HG03469 (cell line): ENCODE measurements at regions not wholly inside any gene's neighbourhood (a gene's known extent, or its start where the extent isn't known, plus 50 kb on each side); places are given as distances from the start of the nearest gene placed in this dataset.
"Not testable (repeated sequence)": the region's sequence is repeated elsewhere in the genome, so short reads cannot be mapped to it uniquely, and the experiment has no call there.

Source experiments
- ATAC-seq: cut with Tn5 transposase; IDR thresholded peaks from one replicate; pipeline ENCODE4 v1.9.1; 2021; ENCODE audit warnings: mild to moderate bottlenecking, moderate library complexity, moderate number of reproducible peaks; ENCODE audit not compliant: unreplicated experiment

DNA sequence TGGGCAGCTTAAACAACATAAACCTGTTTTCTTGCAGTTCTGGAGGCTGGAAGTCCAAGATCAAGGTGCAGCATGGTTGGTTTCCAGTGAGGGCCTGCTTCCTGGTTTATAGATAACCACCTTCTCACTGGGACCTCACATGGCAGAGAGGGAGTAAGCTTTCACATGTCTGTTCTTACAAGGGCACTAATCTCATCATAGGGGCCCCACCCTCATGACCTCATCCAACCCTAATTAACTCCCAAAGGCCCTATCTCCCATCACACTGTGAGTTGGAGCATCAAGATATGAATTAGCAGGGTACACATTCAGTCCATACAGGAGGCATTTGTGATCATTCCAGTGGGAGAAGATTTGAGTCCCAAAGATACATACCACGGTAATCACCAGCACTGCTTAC is 50.5 kb upstream of the GRIN2A start:
- ATAC-seq = no peak

- no peak for ATAC-seq
Measured at GRCh38 chr16:10239640-10240039, 57.4 kb upstream of the GRIN2A start.

GRCh38 chr16:10240854-10241613 is 58.8 kb upstream of the GRIN2A start:
- ATAC-seq = no peak

DNA sequence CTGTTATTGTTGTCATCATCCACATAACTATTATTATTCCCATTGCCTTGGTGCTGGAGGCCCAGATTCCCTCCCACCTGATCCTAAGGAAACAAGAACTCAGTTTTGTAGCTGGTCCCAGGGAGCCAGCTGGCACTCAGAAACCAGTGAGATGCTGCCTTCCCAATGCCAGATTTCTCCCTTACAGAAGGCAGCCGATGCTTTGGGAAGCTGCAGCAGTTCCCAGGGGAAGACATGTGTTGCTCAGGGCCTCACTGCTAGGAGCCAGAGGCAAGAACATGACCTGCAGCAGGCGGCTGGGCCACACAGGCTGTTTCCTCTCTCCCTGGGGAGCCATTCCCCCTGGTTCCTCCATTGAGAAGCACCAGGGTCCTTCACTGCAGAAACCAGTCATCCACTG is 59.9 kb upstream of the GRIN2A start:
- no peak for ATAC-seq

DNA sequence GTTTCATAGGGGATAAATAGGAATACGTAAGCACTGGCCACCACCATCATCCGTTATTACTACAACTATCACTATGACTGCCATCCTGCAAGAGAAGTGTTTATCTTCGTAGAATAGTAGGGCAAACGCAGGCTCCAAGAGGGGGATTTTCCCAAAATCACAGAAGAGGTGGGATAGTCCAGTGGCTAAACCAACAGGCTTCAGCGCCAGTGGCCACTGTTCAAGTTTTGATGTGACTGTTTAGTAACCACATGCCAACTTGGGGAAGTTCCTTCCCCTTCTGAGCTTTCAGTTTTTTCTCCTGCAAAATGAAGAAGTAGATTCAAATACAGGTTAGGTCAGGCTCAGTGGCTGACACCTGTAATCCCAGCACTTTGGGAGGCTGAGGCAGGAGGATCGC is 60.7 kb upstream of the GRIN2A start:
- ATAC-seq = no peak

DNA sequence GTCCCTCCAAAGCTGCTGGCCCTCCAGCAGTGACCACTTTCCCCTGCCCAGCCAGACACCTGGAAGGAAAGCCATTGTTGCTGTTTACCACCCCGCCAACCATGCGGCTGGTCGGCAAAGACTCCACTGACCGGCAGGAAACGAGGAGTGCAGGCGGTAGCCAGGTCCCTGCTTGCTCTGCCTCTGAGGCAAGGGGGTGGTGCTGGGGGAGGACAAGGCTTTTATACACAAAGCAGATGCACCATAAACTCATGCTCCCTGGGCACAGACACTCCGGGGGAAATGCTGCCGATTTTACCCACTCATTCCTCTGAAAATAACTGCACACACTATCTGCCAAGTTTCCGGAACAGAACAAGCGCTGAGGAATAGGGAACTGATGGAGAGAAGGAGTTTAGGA is 62.8 kb upstream of the GRIN2A start:
- no peak for ATAC-seq

DNA sequence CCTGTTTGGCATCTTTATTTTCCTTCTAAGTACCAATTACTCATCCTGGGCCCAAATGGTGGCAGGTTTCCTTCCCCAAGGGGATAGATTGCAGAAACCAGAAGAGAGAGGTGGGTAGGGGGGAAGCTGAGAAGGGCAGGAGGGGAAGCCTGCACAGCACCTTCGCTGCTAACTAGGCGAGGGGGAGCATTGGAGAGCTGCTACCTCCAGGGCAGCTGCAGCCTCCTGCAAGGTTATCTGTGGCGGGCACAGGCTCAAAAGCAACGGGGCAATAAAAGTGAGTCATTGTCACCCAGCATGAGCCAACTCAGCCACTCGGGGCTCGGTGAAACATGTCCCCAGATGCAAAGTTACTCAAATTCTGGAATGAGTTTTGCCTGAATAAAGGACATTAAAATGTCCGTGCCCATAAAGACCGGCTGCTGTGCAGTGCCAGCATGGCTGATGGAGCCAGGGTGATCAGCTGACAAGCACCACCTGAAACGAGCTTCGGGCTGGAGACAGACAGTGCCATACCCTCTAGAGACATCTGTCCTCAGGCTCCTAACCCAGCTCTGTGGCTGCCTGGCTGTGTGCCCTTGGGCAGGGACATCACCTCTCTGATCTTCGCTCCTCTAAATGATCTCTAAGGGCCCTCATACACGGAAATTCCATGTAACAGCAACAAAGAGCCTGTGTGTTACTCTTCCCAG is 68.1 kb upstream of the GRIN2A start:
- no peak for ATAC-seq

DNA sequence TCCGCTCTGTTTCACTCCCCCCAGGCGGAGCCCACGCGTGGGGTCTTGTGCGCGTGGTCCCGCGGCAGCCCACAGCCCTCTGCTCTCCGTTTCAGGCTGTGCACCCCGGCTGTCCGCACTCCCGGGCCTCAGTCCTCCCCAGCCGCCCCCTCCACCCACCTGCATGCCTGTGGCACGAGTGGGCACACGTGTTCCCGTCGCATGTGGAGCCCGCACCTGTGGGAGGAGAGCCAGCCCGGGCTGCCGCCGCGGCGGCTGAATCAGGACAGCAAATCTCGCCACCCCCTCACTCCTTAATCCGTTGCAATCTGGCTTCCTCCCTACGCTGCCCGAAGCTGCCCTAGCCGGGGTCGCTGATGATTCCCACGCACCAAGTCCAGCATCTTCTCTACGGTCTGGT is 69.9 kb upstream of the GRIN2A start:
- ATAC-seq = no peak

- ATAC-seq = no peak
Measured at GRCh38 chr16:10253409-10253808, 71.2 kb upstream of the GRIN2A start.

- no peak for ATAC-seq
Measured at GRCh38 chr16:10255728-10256127, 73.5 kb upstream of the GRIN2A start.

DNA sequence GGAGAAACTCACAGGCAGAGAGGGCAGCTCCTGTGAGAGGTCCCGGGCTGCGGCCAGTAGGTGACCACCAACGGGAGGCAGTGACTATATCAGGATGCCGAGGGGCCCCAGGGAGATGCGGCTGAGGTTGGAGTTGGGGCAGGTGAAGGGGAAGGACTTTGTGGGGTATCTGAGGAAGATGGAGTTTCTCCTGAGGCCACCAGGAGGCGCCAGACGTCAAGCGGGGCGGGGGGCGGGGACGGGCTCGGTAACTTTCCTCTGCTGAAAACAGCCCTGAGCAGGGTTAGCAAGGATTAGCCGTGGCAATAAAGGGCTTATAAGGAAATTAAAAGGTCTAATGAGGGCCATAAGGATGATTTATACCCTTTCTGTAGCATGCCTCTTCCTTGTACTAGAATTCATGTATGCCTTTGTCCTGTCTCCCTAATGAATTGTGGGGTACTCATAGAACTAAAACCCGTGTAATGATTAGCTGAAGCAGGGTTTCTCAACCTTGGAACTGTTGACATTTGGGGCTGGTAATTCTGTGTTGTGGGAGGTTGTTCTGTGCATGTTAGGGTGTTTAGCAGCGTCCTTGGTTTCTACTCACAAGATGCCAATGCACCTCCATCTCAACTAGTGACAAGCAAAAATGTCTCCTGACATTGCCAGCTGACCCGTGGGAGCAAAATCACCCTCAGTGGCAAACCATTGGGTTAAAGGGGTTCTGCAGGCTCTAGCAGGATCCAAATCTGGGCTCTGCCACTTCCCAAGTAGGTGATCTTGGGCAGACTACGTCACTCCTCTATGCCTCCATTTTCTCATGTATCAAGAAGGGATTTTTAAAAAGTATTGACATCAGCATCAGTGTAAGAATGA is 74.8 kb upstream of the GRIN2A start:
- ATAC-seq = no peak

DNA sequence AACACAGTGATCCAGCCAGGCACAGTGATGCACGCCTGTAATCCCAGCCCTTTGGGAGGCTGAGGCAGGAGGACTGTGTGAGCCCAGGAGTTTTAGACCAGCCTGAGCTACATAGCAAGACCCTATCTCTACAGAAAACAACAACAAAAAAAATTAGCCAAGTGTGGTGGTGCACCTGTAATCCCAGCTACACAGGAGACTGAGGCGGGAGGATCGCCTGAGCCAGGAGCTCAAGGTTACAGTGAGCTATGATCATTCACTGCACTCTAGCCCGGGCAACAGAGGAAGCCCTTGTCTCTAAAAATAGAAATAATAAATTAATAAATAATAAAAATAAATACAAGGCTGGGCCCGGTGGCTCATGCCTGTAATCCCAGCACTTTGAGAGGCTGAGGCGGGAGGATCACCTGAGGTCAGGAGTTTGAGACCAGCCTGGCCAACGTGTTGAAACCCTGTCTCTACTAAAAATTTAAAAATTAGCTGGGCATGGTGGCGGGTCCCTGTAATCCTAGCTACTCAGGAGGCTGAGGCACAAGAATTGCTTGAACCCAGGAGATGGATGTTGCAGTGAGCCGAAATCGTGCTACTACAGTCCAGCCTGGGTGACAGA is 75.5 kb upstream of the GRIN2A start:
- ATAC-seq = not testable (repeated sequence)

GRCh38 chr16:10258930-10259603 is 76.8 kb upstream of the GRIN2A start:
- ATAC-seq = not testable (repeated sequence)

DNA sequence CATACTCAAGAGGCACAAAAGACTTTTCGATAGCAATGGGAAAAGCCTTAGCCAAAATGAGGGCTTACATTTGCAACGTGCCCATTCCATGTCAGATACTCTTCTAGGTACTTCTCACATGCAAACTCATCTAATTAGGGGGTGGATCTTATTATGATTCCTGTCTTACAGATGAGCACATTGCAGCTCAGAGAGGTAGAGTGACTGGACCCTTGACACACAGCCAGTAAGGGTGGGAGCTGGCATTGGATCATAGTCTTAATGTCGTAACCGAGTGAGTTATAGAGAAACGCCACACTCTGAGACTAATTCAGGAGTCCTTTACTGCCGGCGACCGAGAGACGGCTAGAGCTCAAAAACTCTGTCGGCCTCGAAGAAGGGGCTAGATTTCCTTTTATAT is 78.8 kb upstream of the GRIN2A start:
- no peak for ATAC-seq

- not testable (repeated sequence) for ATAC-seq
Measured at GRCh38 chr16:10261526-10261925, 79.3 kb upstream of the GRIN2A start.

- ATAC-seq = no peak
Measured at GRCh38 chr16:10262377-10263132, 80.3 kb upstream of the GRIN2A start.

DNA sequence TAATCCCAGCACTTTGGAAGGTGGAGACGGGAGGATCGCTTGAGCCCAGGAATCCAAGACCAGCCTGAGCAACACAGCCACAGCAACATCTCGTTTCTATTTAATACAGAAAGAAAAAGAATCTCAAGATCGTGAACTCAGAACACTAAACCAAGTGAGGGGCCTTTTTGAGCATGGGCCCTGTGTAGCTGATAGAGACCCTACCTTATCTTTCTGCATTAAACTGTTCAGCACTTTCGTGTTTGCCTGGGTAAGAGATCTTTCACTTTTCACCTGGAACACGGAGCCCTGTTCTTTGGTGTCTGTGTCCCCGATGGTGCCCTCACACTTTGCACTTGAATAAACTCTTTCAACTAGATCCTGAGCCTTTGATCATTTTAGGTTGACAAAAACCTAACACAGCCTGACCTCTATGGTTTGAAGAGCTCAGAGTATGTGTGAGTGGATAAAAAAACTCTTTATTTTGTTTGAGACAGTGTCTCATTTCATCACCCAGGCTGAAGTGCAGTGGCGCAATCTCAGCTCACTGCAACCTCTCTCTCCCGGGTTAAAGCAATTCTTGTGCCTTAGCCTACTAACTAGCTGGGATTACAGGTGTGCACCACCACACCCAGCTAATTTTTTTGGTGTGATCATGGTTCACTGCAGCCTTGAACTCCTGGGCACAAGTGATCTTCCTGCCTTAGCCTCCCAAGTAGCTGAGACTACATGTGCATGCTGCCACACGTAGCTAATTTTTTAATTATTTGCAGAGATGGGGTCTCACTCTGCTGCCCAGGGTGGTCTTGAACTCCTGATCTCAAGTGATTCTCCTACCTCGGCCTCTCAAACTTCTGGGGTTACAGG is 83.8 kb upstream of the GRIN2A start:
- ATAC-seq = no peak

DNA sequence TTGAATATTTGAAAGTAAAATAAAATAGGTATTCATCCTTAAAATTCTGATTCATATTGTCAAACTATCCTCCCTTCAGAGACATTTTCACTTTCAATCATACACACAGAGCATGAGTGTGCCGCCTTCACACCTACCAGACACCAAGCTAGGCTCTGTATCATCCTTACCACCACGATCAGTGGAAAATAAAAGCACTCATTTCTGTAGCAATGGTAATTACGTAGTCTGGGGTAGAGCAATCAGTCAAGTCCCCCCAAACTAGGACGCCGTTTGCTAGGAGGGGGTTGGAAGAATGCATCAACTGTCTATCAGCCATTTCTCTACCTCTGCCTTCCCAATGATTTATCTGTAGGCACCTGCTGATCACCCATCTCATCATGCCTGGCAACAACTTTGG is 84.6 kb upstream of the GRIN2A start:
- ATAC-seq = peak; percentile 54

GRCh38 chr16:10269632-10270031 is 87.4 kb upstream of the GRIN2A start:
- no peak for ATAC-seq
